SKM-1 (cell line): ENCODE measurements at regions not wholly inside any gene's neighbourhood (a gene's known extent, or its start where the extent isn't known, plus 50 kb on each side); places are given as distances from the start of the nearest gene placed in this dataset.

Experiments
- DNase-seq: peaks from one replicate; lab custom pipeline; 2025; ENCODE audit not compliant: unreplicated experiment; lab: John Stamatoyannopoulos, UW

DNA sequence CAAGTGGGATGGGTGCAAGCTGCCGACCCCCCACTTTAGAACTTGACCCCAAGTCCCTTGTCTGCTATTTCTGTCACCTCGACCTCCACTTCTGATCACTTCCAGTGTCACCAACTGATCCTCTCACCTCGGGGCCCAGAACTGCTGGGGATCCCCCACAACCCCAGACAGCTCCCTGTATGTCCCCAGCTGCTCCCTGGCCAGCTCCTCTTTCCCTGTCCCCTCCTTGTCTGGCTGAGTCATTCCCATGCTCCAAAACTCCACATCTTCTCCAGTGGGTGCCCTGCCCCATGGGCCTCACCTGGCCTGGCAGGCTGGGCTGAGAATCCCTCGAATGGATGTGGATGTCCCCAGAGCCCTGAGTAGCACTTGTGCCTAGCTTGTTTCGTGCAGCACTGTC is 154.3 kb upstream of the PCBD1 start:
- no peak for DNase-seq

DNA sequence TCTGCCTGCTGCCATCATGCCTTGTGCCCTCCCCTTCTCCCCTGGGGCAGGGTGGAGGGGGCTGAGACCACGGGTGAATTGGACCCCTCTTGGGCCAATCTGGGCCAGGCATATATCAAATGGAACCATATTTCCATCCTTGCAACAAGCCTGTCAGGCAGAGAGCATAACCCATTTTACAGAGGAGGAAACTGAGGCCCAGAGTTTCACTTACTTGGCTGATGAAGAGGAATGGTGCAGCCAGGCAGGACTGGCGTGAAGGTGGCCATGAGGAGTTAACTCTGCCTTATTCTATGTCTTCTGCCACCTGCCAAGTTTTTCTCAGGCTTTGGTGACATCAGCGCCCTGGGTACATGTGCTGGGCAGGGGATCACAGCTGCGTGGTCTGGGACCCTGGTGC is 155.5 kb upstream of the PCBD1 start:
- DNase-seq: no peak

DNA sequence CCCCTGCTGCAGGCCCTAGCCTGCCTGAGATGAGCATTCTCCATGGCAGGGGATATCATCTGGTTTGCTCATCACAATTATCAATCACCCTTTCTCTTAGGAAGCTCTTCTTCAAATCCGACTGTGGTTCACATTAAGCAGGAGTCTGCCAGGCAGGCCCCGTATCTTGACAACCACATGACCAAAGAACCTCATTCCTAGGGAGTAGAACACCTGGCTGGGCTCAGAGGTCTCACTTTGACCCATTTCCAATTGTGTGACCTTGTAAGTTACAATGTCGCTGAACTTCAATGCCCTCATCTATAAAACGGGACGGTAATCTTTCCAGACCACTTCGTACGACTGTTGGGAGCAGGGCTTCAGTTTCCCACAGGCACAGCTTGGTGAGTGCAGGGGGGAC is 156.4 kb upstream of the PCBD1 start:
- DNase-seq: no peak

DNA sequence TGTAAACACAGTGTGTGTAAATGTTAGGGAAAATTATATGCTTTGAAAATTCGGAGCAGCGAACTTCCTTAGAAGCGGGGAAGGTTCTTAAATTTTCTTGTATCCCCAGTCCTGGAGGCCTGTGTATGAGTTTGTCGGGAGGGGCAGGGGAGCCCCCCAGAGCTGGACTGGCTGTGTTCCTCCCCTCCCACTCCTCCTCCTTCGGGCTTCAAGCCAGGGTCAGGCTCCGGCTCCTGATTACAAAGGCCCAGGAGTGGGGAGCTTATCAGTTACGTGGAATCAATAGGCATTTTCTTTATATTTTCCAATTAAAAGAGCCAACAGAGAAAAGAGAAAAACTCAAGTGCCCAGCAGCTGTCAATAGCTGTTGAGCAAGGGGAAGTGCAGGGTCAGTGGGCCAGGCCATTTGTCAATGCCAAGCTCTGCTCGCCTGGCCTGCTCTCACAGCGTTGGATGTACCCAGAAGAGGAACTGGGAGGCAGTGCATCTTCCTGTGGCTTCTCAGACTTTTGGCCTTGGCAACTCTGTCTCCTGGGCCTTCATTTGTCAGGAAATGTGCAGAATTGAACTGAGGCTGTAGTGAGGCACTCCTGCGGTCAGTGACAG is 156.9 kb upstream of the PCBD1 start:
- peak; percentile 82 for DNase-seq

DNA sequence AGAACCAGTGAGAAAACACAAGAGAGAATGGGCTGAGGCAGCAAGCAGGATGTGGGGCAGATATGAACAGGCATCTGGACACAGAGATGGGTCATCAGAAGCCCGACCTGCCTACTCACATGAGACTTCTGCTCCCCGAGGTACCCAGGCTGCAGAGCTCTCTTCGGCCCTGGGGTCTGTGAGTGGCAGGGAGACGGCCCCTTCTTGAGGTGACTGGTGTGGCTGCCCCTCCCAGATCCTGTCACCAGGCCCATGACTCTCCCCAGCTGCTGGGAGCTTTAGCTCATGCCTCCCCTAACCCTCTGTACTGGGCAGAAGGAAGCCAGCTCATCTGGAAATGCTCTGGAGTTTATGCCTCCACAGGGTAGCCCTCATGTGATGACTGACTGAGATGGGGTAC is 157.6 kb upstream of the PCBD1 start:
- no peak for DNase-seq

DNA sequence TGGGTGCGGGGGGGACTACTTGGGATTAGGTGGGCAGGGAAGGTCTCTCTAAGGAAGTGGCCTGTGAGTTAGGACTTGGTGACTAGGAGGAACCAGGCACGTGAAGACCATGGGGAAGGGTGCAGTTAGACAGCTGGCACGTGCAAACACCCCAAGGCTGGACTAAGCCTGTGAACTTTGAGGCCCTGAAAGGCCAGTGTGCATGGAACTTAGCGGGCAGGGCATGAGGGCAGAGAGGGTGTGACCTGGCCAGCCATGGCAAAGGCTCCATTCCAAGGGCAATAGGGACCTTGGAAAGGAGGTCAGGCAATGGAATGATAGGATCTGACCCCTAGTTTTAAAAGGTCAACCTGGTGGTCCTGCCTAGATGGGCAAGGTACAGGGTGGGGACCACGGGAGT is 158.4 kb upstream of the PCBD1 start:
- DNase-seq: no peak

DNA sequence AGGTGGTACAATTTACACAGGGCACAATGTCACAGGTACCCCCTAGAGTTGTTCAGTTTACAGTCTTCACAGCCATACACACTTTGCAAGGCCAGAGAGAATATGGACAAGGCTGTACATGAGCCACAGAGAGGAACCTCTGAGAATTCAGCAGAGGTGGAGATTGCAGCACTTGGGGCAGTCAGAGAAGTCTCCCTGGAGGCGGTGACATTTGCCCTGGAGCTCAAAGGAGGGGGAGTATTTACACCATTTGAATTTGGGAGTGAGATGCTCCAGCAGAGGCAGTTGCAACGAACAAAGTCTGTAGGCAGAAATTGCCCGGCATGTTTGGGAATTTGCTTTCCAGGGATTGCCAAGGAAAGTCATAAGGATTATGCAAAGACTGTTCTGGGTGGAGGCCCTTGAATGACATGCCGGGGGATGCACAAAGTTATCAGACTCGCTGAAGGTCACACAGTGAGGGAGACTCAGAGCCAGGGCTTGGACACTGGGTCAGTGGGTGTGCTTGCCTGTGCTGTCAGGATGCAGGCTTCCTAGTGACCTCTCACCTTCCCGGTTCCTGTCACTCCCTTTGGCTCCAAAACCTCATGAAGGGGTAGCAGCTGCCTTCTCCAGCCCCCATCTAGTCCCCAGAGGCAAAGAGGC is 160.7 kb upstream of the PCBD1 start:
- DNase-seq: no peak

DNA sequence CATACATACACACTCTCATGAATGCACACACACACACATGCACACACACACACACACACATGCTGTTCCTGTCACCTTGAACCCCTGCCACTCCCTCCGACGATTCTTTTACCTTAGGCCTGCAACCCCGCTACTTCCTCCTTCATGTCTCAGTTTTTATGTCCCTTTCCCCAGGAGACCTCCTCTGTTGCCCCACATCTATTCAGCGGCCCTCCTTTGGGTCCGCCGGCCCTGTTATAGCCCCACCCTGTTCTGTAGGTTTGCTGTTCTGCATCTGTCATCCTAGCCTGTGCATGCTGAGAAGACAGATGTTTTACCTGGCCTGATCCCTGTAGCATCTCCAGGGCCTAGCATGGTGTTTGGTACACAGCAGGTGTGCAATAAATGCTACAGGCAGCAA is 161.6 kb upstream of the PCBD1 start:
- DNase-seq: no peak

DNA sequence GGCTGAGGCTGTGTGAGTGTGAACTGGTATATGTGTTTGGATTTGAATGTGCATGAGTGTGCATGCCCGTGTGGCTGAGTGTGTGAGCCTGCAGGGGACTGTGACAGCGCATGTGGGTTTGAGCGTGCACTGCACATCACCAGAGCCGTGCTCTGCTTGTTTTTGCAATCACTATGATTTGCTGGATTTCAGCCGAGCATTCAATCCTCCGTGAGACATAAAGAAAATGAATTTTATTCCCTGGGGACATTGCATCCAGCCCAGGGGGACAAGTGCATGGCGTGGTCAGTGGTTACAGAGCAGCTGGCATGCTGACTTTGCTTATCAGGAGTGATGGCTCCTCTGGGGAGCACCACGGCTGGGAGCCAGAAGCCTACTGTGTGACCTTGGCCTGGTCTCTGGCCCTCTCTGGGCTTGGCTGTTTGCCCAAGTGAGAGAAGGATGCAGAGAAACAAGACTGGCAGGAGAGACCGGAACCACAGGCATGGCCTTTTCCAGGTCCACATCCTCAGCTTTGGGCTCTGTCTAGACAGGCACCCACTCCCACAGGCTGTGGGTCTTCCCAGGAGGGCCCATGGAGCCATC is 160.2 kb upstream of the UNC5B start:
- DNase-seq: no peak

DNA sequence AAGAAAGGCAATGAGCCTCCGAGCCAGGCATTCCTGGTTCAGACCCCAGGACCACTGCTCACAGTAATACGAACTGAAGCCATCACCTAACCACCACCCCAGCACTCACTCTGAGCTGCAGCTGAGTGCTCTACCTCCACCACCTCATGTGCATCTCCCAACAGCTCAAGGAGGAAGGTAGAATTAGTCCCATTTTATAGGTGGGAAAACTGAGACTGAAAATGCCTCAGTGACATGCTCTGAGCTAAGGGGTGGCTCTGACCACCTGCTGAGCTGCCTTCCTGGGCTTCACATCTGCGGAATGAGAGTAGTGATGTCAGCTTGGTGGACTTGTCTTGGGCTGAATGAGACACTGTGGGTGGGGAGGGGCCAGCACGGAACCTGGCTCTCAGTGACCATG is 159.7 kb upstream of the UNC5B start:
- DNase-seq: no peak

DNA sequence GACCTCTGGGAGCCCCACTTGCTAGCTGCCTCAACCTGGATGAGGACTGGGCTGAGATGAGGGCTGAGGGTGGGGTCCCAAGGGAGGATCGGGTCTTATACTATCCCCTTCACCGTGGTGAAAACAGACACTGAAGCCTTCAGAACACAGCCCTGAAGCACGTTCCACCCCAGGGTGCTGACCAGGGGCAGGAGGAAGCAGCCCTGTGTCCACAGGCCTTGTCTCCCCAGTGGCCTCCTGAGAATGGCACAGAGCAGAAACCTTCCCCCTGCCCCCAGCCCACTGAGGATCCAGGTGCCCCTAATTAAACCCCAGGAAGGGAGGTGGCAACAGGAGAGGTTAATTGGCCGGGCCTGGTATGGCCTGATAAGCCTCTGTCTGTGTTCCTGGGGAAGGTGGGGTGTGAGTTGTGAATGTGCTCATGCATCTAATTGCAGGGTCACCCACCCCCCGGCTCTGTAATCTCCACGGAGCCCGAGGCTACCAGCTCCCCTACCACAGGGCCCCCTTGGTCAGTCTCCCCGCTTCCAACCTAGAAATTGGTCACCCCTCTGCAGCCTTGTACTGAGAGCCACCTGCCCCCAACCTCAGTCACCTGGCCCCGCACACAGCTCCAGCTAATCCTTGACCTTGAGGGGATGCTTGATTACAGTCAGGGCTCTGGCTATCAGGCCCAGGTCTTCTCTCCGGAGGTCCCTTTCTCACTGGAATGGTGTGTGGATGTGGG is 159.0 kb upstream of the UNC5B start:
- no peak for DNase-seq

DNA sequence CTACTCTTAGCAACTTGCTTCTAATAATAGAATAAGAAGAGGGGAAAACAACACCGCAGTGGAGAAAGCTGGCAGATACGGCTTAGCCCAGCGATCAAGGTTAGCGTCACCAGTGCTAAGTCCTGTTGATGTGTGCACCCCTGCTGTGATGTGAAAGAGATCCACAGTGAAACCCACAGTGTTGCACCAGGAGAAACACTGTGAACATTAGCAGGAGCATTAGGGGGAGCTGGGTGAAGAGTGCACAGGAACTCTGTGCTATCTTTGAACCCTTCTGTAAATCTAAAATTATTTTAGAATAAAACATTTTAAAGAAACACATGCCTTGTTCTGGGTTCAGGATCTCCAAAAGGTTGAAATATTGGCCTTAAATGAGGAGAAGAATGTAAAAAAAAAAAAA is 154.1 kb upstream of the UNC5B start:
- DNase-seq: no peak

DNA sequence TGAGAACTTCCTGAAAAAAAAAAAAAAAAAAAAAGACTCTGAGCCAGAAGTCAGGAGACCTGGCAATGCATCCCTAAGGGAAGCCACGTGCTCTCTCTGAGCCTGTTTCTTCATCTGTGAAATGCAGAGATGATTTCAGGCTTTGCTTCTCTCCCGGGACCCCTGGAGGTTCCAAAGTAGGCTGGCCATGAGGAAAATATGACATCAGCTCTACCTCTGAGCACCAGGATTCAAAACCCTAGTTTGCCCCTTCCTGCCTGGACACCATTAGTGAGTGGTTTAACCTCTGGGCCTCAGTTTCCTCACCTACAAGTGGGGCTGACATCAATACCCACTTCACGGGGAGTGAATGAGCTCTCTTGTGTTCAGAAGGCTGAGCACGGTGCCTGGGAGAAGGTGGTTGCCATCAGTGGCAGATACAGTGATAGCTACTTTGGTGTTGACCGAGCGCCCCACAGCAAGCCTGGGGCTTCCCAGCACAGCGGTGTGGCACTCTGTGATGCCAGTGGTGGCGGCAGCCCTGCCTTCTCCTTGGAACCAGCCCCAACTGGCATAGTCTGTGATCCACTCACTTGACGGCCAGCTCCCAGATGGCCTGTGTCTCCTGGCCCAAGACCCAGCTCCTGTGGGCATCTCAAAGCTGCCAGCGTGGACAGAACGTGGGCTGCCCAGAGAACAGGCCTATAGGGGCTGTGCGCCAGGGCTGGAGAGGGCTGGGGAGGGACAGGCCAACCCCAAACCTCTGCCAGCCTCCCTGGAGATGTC is 153.1 kb upstream of the UNC5B start:
- DNase-seq: no peak

DNA sequence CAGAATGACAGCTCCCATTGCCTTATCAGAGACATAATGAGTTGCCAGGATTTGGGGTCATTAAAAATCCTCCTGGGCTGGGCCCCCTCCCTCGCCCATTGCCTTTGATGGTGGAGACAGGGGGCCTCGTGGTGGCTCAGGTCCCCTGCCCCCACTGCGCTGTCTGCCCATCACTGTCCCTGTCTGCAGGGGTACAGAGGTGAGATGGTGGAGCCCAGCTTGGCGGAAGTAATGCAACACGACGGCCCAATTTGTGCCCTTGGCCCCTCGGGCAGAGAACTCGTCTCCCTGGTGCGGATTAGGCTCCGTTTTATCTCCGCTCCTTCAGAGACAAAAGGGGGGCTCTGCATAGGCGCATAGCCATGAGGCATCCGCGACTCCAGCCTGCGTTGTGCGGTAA is 152.4 kb upstream of the UNC5B start:
- no peak for DNase-seq

DNA sequence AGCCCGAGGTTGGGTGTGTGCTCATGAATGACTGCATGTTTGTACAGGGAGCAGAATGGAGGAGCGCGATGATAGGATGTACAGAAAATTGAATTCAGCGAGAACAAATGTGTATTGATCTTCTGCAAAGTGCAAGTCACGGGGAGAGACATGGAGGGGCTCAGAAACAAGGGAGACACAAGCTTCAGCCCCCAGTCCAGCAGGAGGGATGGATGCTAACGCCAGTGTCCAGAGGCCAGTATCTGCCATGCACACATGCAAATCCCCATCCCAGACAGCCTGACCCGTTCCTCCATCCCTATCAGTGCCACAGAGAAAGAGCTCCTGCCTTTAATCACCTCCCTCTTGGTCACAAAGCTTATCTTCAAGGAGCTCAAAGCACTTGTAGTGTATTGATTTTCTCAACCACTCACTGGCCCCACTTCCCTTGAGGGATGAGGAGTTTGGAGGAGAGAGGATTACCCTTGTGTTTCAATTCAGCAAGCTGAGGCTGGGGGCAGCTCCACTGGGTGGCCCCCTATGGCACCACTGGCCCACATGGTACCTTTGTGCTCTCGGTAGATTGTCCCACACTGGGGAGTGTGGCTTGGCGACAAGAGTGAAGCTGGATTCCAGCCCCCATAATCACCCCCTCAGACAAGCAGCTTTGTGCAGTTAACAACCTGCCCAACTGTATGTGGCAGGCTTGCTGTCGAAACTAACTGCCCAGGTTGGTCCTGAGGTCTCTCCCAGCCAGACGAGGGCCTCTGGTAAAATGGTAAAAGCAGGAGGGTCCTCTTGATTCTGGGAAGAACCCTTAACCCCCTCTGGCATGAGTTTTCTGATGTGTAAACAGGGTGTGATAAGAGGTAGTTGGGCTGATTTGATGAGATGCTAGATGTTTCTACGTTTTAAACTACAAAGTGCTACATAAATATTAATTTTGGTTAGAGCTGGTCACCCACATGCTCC is 151.6 kb upstream of the UNC5B start:
- no peak for DNase-seq

DNA sequence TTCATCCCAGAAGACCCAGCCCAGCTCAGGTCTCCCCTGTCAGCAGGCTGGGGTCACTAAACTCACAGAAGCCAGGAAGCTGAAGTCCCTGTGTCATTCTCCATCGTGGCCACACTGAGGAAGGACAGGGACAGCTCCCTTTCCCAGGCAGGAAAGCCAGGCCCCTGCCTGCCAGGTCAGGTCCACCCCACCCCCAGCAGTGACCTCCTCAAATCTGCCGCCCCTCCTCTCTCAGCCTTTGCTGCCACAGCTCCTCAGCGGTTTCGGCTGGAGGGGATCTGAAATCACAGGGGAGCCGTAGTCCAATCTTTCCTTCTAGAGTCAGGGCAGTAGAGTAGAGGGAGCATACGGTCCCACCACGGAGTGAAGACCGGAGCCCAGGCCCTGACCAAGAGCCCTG is 150.9 kb upstream of the UNC5B start:
- no peak for DNase-seq

DNA sequence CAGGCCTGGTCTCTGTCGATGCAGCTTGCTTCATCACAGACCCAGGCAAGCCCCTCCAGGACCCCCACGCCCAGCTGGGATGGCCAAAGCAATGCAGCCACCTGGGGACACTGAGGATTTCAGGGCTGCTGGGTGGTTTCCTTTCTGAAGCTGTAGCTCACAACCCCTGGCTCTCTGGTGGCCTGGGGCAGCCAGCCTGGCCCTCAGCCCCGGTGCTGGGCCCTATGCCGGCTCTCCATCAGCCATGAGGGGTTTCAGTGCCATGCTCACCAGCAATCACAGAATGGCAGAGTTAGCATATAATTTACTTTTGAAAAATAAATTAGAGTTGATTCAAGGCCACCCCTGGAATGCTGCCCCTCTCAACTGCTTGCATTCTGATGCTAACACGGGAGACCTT is 150.2 kb upstream of the UNC5B start:
- no peak for DNase-seq

DNA sequence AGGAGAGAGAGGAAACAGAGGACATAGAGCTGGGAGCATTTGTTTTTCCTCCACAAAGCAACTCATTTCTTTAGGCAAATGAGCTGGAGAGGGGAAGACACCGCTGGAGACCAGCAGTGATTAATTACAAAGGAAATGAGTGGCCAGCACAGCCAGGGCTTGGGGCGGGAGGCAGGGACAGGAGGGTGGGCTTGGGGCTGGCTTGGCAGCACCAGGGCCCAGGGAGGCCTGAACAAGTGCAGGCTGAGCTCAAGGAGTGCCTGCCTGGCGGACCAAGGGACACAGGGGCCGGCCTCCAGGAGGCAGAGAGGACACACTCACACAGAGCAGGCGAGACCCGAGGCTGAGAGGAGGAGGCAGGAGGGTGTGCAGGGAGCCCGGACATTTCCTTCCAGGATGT is 149.0 kb upstream of the UNC5B start:
- DNase-seq: no peak

DNA sequence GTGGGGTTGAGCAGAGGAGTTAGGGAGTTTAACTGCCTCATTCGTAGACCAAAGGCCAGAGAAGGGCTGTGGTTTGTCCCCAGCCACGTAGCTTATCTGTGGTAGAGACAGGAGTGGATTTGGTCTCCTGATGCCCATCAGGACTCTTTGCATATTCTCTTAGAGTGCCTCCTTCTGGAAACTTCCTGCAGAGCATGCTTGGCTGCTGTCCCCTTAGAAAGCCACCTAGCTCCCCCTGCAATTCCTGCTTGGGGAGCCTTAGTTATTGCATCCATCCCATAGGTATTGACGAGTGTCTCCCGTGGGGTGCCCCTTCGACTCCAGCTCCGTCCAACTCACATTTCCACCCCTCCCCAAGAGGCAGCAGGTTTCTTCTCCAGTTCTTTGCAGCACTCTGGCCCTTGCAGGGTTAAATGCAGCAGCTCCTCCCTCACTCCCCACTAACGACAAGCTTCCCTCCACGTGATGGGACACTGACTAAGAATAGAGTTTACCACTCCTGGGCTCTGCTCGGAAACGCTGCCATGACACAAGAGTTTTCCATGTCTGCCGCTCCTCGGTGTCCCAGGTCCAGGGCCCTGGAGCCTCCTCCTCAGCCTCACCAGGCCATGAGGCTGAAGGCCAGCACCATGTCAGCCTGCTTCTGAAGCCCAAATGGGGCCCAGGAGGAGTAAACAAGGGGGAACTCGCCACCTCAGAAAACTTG is 147.8 kb upstream of the UNC5B start:
- DNase-seq: no peak

DNA sequence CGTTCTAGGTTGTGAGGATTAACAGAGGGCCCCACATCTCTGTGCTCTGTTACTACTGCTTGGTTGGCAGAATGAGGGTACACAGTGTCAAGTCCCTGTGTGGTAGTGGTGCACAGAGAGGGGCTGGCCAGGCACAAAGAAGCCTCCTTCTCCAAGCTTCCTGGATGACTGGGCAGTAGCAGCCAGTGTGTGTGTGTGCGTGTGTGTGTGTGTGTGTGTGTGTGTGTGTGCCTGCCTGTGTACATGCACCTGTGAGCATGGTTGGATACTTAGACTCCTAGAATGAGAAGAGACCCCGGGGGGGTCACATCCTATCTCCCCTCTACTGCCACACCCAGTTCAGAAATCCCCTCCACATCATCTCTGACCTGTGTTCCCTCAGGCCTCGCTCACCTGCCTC is 146.7 kb upstream of the UNC5B start:
- DNase-seq: no peak
